Neural cell (in vitro differentiated cells): ENCODE measurements at regions not wholly inside any gene's neighbourhood (a gene's known extent, or its start where the extent isn't known, plus 50 kb on each side); places are given as distances from the start of the nearest gene placed in this dataset.

Experiments
- H2AFZ ChIP-seq: fragments of 200-600, 300-800 bp; sonication (generic), shearing (Covaris generic); 2 replicates; pipeline ENCODE4 v1.6.0; 2014; ENCODE audit warnings: low read depth, mild to moderate bottlenecking, antibody characterized with exemption, low read length, moderate library complexity
- H3F3A ChIP-seq: fragments of 200-600 bp; shearing (Covaris generic); 2 replicates; pipeline ENCODE4 v1.6.1; 2016; ENCODE audit warnings: mild to moderate bottlenecking, moderate library complexity, mixed read lengths, antibody characterized with exemption, low read length; ENCODE audit not compliant: insufficient read depth, poor library complexity, severe bottlenecking
- H3K27ac ChIP-seq: fragments of 200-600, 300-800 bp; sonication (generic), shearing (Covaris generic); 2 replicates; pipeline ENCODE4 v1.5.1; 2014; ENCODE audit warnings: mild to moderate bottlenecking, low read length, moderate library complexity
- H3K27me3 ChIP-seq: fragments of 300-800, 200-600 bp; sonication (generic), shearing (Covaris generic); 2 replicates; pipeline ENCODE4 v1.6.0; 2014; ENCODE audit warnings: mild to moderate bottlenecking, low read depth, low read length, moderate library complexity; ENCODE audit not compliant: insufficient read depth
- H3K36me3 ChIP-seq: fragments of 300-800, 200-600 bp; sonication (generic), shearing (Covaris generic); 2 replicates; pipeline ENCODE4 v1.5.1; 2014; ENCODE audit warnings: mild to moderate bottlenecking, antibody characterized with exemption, low read length, moderate library complexity; ENCODE audit not compliant: insufficient read depth
- H3K4me2 ChIP-seq: fragments of 300-800, 200-600 bp; sonication (generic), shearing (Covaris generic); 2 replicates; pipeline ENCODE4 v1.6.0; 2014; ENCODE audit warnings: mild to moderate bottlenecking, low read length
- H3K4me3 ChIP-seq: fragments of 300-800, 200-600 bp; sonication (generic), shearing (Covaris generic); 2 replicates; pipeline ENCODE4 v1.5.1; 2014; ENCODE audit warnings: mild to moderate bottlenecking, low read length, moderate library complexity
- H3K79me2 ChIP-seq: fragments of 200-600 bp; shearing (Covaris generic); replicated peaks from 2 replicates; pipeline ENCODE4 v1.6.0; 2014; ENCODE audit warnings: mild to moderate bottlenecking, low read length, moderate library complexity; ENCODE audit not compliant: insufficient read depth
- H3K9ac ChIP-seq: fragments of 300-800, 200-600 bp; sonication (generic), shearing (Covaris generic); 2 replicates; pipeline ENCODE4 v1.6.1; 2016; ENCODE audit warnings: mild to moderate bottlenecking, low read length, mixed read lengths
- H3K9me2 ChIP-seq: fragments of 200-600 bp; shearing (Covaris generic); 2 replicates; pipeline ENCODE4 v1.6.1; 2016; ENCODE audit warnings: mild to moderate bottlenecking, low read length, mixed read lengths; ENCODE audit not compliant: insufficient read depth
- H3K9me3 ChIP-seq: fragments of 200-600, 300-800 bp; sonication (generic), shearing (Covaris generic); 2 replicates; pipeline ENCODE4 v1.6.1; 2016; ENCODE audit warnings: mild to moderate bottlenecking, mixed run types, low read length, moderate library complexity, mixed read lengths
- H4K20me1 ChIP-seq: fragments of 200-600 bp; shearing (Covaris generic); 2 replicates; pipeline ENCODE4 v1.6.1; 2016; ENCODE audit warnings: mild to moderate bottlenecking, mixed run types; ENCODE audit not compliant: insufficient read depth
- CTCF ChIP-seq: fragments of 450-650 bp; IDR thresholded peaks from 2 replicates; pipeline ENCODE4 v1.5.1; 2014; ENCODE audit warnings: antibody characterized with exemption, mild to moderate bottlenecking, moderate library complexity; ENCODE audit not compliant: poor library complexity, severe bottlenecking
- EP300 ChIP-seq: fragments of 450-650 bp; conservative IDR thresholded peaks from 2 replicates; pipeline ENCODE4 v1.6.1; 2014; ENCODE audit warnings: antibody characterized with exemption, mild to moderate bottlenecking, moderate library complexity; ENCODE audit not compliant: poor library complexity, severe bottlenecking
- EZH2 ChIP-seq: fragments of 200-600, 300-800 bp; shearing (Covaris generic), sonication (generic); IDR thresholded peaks from 2 replicates; pipeline ENCODE4 v1.6.1; 2014; ENCODE audit warnings: antibody characterized with exemption, low read length, borderline replicate concordance, mild to moderate bottlenecking; ENCODE audit not compliant: insufficient read depth, poor library complexity, severe bottlenecking
- MXI1 ChIP-seq: fragments of 450-650 bp; conservative IDR thresholded peaks from 2 replicates; pipeline ENCODE4 v1.6.1; 2014; ENCODE audit warnings: antibody characterized with exemption, mild to moderate bottlenecking; ENCODE audit not compliant: poor library complexity, severe bottlenecking
- POLR2AphosphoS5 ChIP-seq: IDR thresholded peaks from 2 replicates; pipeline ENCODE4 v1.6.1; 2012
- RAD21 ChIP-seq: fragments of 450-650 bp; conservative IDR thresholded peaks from 2 replicates; pipeline ENCODE4 v1.6.1; 2014; ENCODE audit warnings: antibody characterized with exemption, mild to moderate bottlenecking, moderate library complexity
- REST ChIP-seq: IDR thresholded peaks from 2 replicates; pipeline ENCODE4 v1.6.1; 2012; ENCODE audit warnings: borderline replicate concordance
- SMC3 ChIP-seq: fragments of 450-650 bp; conservative IDR thresholded peaks from 2 replicates; pipeline ENCODE4 v1.6.1; 2014; ENCODE audit warnings: antibody characterized with exemption, mild to moderate bottlenecking, moderate library complexity; ENCODE audit not compliant: poor library complexity
- TAF1 ChIP-seq: IDR thresholded peaks from 2 replicates; pipeline ENCODE4 v1.6.1; 2012; ENCODE audit warnings: low read depth

DNA sequence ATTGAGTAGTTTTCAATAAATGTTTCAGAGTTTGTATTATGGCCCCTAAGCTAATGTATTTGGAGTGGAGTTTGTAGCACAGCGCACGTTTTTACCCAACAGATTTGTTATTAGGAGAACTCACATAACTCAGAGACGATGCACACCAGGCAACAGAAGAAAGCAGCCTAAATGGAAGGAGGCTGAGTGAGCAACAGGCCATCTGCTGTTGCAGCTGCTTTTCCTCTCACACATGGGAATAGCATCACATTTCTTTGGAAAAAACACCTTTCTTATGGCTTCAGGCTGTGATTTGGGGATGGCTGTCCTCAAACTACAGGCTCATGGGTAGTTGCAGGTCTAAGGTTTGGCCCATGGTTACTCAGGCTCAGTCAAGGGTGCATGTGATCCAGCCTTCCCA lies 469.3 kb upstream of the MCTP2 start:
- no peak overlapping the region for H3K4me3 ChIP-seq
- no peak overlapping the region for H3K4me2 ChIP-seq
- no peaks in the 10 kb centered on the region for H4K20me1 ChIP-seq
- no peak overlapping the region for H3K27ac ChIP-seq
- no peaks in the 10 kb centered on the region for H3K36me3 ChIP-seq
- no peak overlapping the region for H3K9ac ChIP-seq
- peaks cover 4% of the 10 kb centered on the region for H3K9me3 ChIP-seq
- no peak for TF ChIP-seq RAD21
- TF ChIP-seq TAF1: no peak
- no peak for TF ChIP-seq MXI1
- TF ChIP-seq EP300: no peak
- no peak for TF ChIP-seq REST
- no peak for TF ChIP-seq EZH2
- TF ChIP-seq CTCF: no peak
- no peak for TF ChIP-seq POLR2AphosphoS5
- no peak for TF ChIP-seq SMC3
- H3F3A ChIP-seq: no peaks in the 10 kb centered on the region
- no peaks in the 10 kb centered on the region for H3K9me2 ChIP-seq
- H3K27me3 ChIP-seq: no peaks in the 10 kb centered on the region
- no peaks in the 10 kb centered on the region for H3K79me2 ChIP-seq
- H2AFZ ChIP-seq: no peak overlapping the region

DNA sequence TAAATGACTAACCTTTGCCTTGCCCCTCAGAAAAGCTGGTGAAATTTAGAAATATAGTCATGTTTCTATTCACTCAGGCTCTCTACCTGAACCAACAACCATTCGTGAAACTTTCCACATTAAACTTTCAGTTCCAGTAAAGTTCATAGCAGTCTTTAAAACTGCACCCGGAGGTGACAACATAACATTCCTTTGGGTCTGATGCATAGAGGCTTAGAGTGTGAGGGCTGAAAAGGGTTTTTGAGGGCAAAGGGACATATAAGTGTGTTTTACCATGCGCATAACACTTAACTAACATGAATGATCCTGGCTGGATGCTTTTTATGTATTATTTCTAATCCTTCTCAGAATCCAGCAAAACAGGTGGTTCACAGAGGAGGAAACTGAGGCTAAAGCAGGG lies 471.7 kb upstream of the MCTP2 start:
- Histone ChIP-seq H3K9me3 (peaks cover 4% of the 10 kb centered on the region), H3K36me3 (no peaks in the 10 kb centered on the region), H3K27me3 (no peaks in the 10 kb centered on the region), H4K20me1 (no peaks in the 10 kb centered on the region), H3F3A (no peaks in the 10 kb centered on the region), H2AFZ (no peak overlapping the region), H3K27ac (no peak overlapping the region), H3K9me2 (no peaks in the 10 kb centered on the region), H3K79me2 (no peaks in the 10 kb centered on the region), H3K4me3 (no peak overlapping the region), H3K9ac (no peak overlapping the region), H3K4me2 (no peak overlapping the region)
- no peak for TF ChIP-seq TAF1
- TF ChIP-seq CTCF: no peak
- no peak for TF ChIP-seq REST
- TF ChIP-seq RAD21: no peak
- TF ChIP-seq POLR2AphosphoS5: no peak
